ENCODE measurements at regions not wholly inside any gene's neighbourhood (a gene's known extent, or its start where the extent isn't known, plus 50 kb on each side); places are given as distances from the start of the nearest gene placed in this dataset.

DNA sequence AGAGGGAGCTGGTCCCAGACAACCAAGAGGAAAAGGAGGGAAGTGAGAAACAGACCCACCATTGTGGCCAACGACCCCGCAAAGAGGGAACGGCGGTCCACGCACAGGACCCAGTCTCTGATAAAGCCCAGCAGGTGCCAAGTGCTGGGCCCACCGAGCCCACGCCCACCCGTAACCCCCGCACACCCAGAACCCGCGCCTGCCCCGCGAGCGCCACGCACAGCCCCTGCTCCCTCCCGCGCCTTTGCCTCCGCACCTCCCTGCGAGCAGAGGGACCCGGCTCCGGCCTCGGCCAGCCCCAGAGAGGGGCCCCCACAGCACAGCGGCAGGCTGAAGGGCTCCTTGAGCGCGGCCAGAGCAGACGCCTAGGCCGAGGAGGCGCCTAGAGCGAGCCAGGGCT is 1192.2 kb downstream of the PCDH17 start (continued):
- TF ChIP-seq, protein P1, sequence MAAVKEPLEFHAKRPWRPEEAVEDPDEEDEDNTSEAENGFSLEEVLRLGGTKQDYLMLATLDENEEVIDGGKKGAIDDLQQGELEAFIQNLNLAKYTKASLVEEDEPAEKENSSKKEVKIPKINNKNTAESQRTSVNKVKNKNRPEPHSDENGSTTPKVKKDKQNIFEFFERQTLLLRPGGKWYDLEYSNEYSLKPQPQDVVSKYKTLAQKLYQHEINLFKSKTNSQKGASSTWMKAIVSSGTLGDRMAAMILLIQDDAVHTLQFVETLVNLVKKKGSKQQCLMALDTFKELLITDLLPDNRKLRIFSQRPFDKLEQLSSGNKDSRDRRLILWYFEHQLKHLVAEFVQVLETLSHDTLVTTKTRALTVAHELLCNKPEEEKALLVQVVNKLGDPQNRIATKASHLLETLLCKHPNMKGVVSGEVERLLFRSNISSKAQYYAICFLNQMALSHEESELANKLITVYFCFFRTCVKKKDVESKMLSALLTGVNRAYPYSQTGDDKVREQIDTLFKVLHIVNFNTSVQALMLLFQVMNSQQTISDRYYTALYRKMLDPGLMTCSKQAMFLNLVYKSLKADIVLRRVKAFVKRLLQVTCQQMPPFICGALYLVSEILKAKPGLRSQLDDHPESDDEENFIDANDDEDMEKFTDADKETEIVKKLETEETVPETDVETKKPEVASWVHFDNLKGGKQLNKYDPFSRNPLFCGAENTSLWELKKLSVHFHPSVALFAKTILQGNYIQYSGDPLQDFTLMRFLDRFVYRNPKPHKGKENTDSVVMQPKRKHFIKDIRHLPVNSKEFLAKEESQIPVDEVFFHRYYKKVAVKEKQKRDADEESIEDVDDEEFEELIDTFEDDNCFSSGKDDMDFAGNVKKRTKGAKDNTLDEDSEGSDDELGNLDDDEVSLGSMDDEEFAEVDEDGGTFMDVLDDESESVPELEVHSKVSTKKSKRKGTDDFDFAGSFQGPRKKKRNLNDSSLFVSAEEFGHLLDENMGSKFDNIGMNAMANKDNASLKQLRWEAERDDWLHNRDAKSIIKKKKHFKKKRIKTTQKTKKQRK (IDR thresholded peaks at IDR 0.05; ENCODE audit: low read length): no peak
- no peak for TF ChIP-seq ZNF205 (CRISPR knock-in tag; IDR thresholded peaks at IDR 0.05)
- TF ChIP-seq, protein P2, sequence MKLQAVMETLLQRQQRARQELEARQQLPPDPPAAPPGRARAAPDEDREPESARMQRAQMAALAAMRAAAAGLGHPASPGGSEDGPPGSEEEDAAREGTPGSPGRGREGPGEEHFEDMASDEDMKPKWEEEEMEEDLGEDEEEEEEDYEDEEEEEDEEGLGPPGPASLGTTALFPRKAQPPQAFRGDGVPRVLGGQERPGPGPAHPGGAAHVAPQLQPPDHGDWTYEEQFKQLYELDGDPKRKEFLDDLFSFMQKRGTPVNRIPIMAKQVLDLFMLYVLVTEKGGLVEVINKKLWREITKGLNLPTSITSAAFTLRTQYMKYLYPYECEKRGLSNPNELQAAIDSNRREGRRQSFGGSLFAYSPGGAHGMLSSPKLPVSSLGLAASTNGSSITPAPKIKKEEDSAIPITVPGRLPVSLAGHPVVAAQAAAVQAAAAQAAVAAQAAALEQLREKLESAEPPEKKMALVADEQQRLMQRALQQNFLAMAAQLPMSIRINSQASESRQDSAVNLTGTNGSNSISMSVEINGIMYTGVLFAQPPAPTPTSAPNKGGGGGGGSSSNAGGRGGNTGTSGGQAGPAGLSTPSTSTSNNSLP (IDR thresholded peaks at IDR 0.05; ENCODE audit: low read depth, low read length): no peak
- TF ChIP-seq YEATS2 (CRISPR knock-in tag; IDR thresholded peaks at IDR 0.05; ENCODE audit: borderline replicate concordance): no peak
- TF ChIP-seq ZSCAN29 (CRISPR knock-in tag; conservative IDR thresholded peaks at IDR 0.05): no peak
- no peak for TF ChIP-seq FOXC1 (CRISPR knock-in tag; IDR thresholded peaks at IDR 0.05; ENCODE audit: borderline replicate concordance)
- TF ChIP-seq ZNF607 (CRISPR knock-in tag; IDR thresholded peaks at IDR 0.05; ENCODE audit: borderline replicate concordance): no peak
- no peak for TF ChIP-seq SETDB1 (CRISPR knock-in tag; IDR thresholded peaks at IDR 0.05; ENCODE audit: borderline replicate concordance)
- no peak for TF ChIP-seq ZNF605 (CRISPR knock-in tag; IDR thresholded peaks at IDR 0.05)

DNA sequence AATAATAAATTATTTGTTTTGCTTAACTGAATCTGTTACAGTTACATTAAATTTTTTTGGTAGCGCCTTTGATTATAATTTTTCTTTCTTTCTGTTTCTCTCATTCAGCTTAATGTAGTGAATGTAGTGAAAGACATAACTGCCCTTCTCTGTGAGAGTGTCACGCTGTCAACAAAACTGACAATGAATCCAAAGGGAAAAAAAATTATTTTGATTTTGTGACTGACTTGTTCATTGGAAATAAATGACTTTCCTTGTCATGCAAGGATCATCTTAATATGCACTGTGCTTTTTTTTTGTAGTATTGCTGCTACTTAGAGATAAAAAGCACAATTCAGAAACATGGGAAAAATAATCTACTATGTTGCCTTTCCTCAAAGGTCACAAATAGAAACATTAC is 1196.4 kb downstream of the PCDH17 start:
- FAIRE-seq (no peak), ATAC-seq (no peak), DNase-seq (ENCODE audit: low spot score) (no peak)
- ChIA-PET POLR2A (no interaction called here), CTCF (ENCODE audit: low intra/inter-chr PET ratio, low total read pairs) (no interaction called here)
- no peak for TF ChIP-seq ZNF746 (CRISPR knock-in tag; IDR thresholded peaks at IDR 0.05)
- no peak for TF ChIP-seq ZNF343 (CRISPR knock-in tag; IDR thresholded peaks at IDR 0.05)
- TF ChIP-seq, protein P3, sequence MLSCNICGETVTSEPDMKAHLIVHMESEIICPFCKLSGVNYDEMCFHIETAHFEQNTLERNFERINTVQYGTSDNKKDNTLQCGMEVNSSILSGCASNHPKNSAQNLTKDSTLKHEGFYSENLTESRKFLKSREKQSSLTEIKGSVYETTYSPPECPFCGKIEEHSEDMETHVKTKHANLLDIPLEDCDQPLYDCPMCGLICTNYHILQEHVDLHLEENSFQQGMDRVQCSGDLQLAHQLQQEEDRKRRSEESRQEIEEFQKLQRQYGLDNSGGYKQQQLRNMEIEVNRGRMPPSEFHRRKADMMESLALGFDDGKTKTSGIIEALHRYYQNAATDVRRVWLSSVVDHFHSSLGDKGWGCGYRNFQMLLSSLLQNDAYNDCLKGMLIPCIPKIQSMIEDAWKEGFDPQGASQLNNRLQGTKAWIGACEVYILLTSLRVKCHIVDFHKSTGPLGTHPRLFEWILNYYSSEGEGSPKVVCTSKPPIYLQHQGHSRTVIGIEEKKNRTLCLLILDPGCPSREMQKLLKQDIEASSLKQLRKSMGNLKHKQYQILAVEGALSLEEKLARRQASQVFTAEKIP (CRISPR knock-in tag; IDR thresholded peaks at IDR 0.05; ENCODE audit: borderline replicate concordance): no peak
- TF ChIP-seq CEBPB (IDR thresholded peaks at IDR 0.05; ENCODE audit: borderline replicate concordance, low read depth, low read length): no peak
- TF ChIP-seq, protein P4, sequence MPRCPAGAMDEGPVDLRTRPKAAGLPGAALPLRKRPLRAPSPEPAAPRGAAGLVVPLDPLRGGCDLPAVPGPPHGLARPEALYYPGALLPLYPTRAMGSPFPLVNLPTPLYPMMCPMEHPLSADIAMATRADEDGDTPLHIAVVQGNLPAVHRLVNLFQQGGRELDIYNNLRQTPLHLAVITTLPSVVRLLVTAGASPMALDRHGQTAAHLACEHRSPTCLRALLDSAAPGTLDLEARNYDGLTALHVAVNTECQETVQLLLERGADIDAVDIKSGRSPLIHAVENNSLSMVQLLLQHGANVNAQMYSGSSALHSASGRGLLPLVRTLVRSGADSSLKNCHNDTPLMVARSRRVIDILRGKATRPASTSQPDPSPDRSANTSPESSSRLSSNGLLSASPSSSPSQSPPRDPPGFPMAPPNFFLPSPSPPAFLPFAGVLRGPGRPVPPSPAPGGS (CRISPR knock-in tag; IDR thresholded peaks at IDR 0.05): no peak
- WGBS (ENCODE audit: low lambda C conversion rate): 4% methylated on average over 2 of the region's 2 CpGs
- Histone ChIP-seq H3K36me3 (replicated peaks in 1 of 2; ENCODE audit: control insufficient read depth in 1 of 2, insufficient read depth in 2 of 2, low read length in 2 of 2) (no peaks in the 10 kb centered on the region), H3K79me2 (ENCODE audit: insufficient read depth, low read length) (no peaks in the 10 kb centered on the region), H3K4me2 (ENCODE audit: low read depth, low read length) (no peak overlapping the region), H3K4me3 (replicated peaks in 1 of 3; ENCODE audit: insufficient read depth in 1 of 3, low read depth in 2 of 3, low read length in 3 of 3) (no peak overlapping the region), H3K4me1 (ENCODE audit: insufficient read depth, low read length) (no peaks in the 10 kb centered on the region), H3K27ac (ENCODE audit: extremely low read length, insufficient read depth, low read length) (no peak overlapping the region), H3K9ac (ENCODE audit: insufficient read depth, low read depth, low read length) (no peak overlapping the region), H3K27me3 (ENCODE audit: control insufficient read depth in 1 of 2, insufficient read depth in 2 of 2, low read length in 2 of 2) (no peaks in the 10 kb centered on the region), H3K9me3 (ENCODE audit: low read length) (peaks cover 2% of the 10 kb centered on the region; the same call in 1 of the 2 replicates), H2AFZ (ENCODE audit: low read length) (no peak overlapping the region), H4K20me1 (ENCODE audit: insufficient read depth, low read length) (no peaks in the 10 kb centered on the region)
- BruUV-seq (replicated peaks): no TSS peak
- in situ Hi-C loops (cut with HindIII; ENCODE audit: extremely low pct_ligation_motif_present, low pct_unique_long_range_greater_than_20kb) (no loop called here), intact Hi-C loops (cut with micrococcal nuclease; ENCODE audit: unreplicated experiment) (no loop called here)

All from HepG2 (cell line).